ENCODE measurements at regions not wholly inside any gene's neighbourhood (a gene's known extent, or its start where the extent isn't known, plus 50 kb on each side); places are given as distances from the start of the nearest gene placed in this dataset.

- DNase-seq (ENCODE audit: low read depth): no peak
Measured at GRCh38 chr3:117398141-117398899, 688.7 kb downstream of the TUSC7 start.

DNA sequence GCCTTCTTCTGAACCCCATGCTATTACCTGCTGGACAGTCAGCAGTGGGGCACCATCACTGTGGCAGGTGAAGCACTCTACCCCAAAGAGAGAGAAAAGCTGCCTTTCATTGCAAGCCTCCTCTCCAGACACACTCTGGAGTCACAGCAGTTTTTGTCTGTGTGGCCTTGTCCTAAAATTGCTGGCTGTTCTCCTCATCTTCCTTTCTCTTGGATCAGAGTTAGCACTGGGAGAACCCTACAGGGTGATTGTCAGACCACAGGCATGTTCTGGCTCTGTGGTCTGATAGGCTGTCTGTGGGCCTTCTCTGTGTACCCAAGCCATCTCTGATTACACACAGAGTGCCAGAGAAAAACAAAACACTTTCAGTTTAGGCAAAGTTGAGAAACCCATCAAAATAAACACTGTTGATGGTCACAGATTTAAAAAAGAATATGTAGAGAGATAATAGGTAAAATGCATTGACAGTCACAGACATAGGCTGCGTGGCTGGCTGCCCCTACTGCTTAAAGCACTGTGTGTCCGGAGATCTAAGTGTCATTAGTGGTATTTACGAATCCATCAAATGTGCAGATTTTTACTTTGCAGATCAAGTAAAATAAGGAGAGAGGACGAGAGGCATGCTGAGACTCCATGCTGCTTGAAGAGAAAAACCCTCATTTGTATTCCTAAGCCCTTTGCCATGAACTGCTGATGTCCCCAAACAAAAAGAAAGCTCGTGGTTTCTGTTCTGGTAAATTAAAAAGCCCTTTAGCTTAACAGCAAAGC lies 689.9 kb downstream of the TUSC7 start:
- H3K4me3 ChIP-seq (ENCODE audit: low read depth, low read length): no peak overlapping the region
- no peak for DNase-seq (ENCODE audit: low read depth)

More at GRCh38 chr3:117398141-117398899, 688.7 kb downstream of the TUSC7 start:
- no peak for TF ChIP-seq CTCF (IDR thresholded peaks at IDR 0.05; ENCODE audit: low read depth, low read length, missing control alignments)
- no peak overlapping the region for H3K4me3 ChIP-seq (ENCODE audit: low read depth, low read length)

DNA sequence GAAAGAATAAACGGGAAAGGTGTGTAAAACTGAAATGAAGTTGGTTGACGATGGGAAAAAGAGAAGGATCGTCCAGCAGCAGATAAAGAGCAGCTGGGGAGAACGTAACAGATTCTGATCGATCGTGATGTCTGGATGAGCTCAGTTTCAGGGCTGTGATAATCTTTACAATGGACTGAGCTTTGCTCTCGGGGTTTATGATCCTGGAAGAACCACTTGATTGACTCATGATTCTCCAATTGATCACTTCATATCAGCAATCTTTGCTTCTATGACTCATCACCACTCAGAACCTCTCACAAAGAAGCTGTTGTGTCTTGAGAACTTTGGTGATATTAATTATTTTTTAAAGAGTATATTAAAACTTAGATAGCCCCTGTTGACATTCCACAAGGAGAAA lies 690.7 kb downstream of the TUSC7 start:
- TF ChIP-seq CTCF (IDR thresholded peaks at IDR 0.05; ENCODE audit: low read depth, low read length, missing control alignments): no peak
- no peak overlapping the region for H3K4me3 ChIP-seq (ENCODE audit: low read depth, low read length)
- no peak for DNase-seq (ENCODE audit: low read depth)

More for the DNA sequence above, 689.9 kb downstream of the TUSC7 start:
- TF ChIP-seq CTCF (IDR thresholded peaks at IDR 0.05; ENCODE audit: low read depth, low read length, missing control alignments): no peak

DNA sequence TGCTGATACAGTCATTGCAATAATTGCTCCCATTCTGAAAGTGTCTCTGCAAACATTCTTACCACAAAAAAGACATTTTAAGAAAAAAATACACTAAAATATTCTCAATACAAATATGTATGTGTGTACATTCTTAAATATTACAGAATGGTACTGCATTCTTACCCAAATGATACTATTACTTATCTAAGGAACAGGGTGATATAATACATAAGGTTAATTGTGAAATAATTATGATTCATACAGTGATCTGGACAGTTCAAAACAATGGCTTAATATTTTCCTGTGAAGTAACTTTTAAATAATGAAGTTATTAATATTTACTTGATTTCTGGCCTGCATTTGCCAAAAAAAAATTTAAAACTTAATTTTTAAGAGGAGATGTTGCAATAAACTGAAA lies 694.6 kb downstream of the TUSC7 start:
- no peak for TF ChIP-seq CTCF (IDR thresholded peaks at IDR 0.05; ENCODE audit: low read depth, low read length, missing control alignments)
- no peak overlapping the region for H3K4me3 ChIP-seq (ENCODE audit: low read depth, low read length)
- no peak for DNase-seq (ENCODE audit: low read depth)

DNA sequence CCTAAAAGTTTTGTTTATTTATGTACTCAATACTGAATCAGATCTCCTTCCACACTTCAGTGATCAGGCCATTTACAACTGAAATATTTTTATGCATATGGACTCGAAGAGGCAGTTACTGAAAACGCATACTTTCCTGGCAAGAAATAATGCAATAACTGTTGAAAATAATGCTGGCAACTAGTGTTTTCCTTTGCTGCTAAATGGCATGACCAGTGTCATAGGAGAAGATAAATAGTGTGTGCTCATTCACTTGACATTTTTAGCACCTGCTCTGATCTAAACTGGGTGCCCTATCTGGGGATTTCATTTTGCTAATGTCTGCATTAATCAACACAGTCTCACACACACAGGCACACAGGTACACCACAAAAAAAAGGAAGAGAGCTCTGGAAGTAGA lies 695.2 kb downstream of the TUSC7 start:
- no peak for DNase-seq (ENCODE audit: low read depth)
- TF ChIP-seq CTCF (IDR thresholded peaks at IDR 0.05; ENCODE audit: low read depth, low read length, missing control alignments): no peak
- H3K4me3 ChIP-seq (ENCODE audit: low read depth, low read length): no peak overlapping the region

- H3K4me3 ChIP-seq (ENCODE audit: low read depth, low read length): no peak overlapping the region
- no peak for TF ChIP-seq CTCF (IDR thresholded peaks at IDR 0.05; ENCODE audit: low read depth, low read length, missing control alignments)
- DNase-seq (ENCODE audit: low read depth): no peak
Measured at GRCh38 chr3:117405359-117405758, 695.8 kb downstream of the TUSC7 start.

Measured in GM12864 (cell line).